Panc1 (cell line): ENCODE measurements at regions not wholly inside any gene's neighbourhood (a gene's known extent, or its start where the extent isn't known, plus 50 kb on each side); places are given as distances from the start of the nearest gene placed in this dataset.

Source experiments
- CTCF ChIP-seq: fragments of 450-650 bp; IDR thresholded peaks from 2 replicates; pipeline ENCODE4 v1.5.1; 2017; ENCODE audit warnings: mild to moderate bottlenecking
- TCF7L2 ChIP-seq: IDR thresholded peaks from 2 replicates; pipeline ENCODE4 v1.6.1; 2011; ENCODE audit warnings: mild to moderate bottlenecking, low read depth, low read length, inconsistent platforms

- TF ChIP-seq TCF7L2, result no peak
- TF ChIP-seq CTCF, result no peak
Observed at GRCh38 chr10:44519361-44519760, 134.5 kb upstream of the CXCL12 start.
